NB4 (cell line): ENCODE measurements at regions not wholly inside any gene's neighbourhood (a gene's known extent, or its start where the extent isn't known, plus 50 kb on each side); places are given as distances from the start of the nearest gene placed in this dataset.

Source experiments
- DNase-seq: peaks from one replicate; pipeline ENCODE4 v3.0.0; 2010; ENCODE audit warnings: low read depth
- H3K4me3 ChIP-seq: one replicate; pipeline ENCODE4 v1.5.1; 2011; ENCODE audit warnings: mild to moderate bottlenecking, low read depth, low read length, moderate library complexity
- MYC ChIP-seq: IDR thresholded peaks from 2 replicates; pipeline ENCODE4 v1.6.1; 2011; ENCODE audit warnings: low read depth, low read length
- POLR2A ChIP-seq: IDR thresholded peaks from 2 replicates; pipeline ENCODE4 v1.6.1; 2011; ENCODE audit warnings: mild to moderate bottlenecking; ENCODE audit not compliant: insufficient read length; ENCODE audit errors: extremely low read depth
- TF ChIP-seq, protein P1 (sequence below): IDR thresholded peaks from one replicate; pipeline ENCODE4 v1.5.1; 2012; ENCODE audit warnings: low read depth, low read length
- TF ChIP-seq, protein P2 (sequence below): IDR thresholded peaks from 2 replicates; pipeline ENCODE4 v1.6.1; 2011; ENCODE audit warnings: low read depth, low read length

DNA sequence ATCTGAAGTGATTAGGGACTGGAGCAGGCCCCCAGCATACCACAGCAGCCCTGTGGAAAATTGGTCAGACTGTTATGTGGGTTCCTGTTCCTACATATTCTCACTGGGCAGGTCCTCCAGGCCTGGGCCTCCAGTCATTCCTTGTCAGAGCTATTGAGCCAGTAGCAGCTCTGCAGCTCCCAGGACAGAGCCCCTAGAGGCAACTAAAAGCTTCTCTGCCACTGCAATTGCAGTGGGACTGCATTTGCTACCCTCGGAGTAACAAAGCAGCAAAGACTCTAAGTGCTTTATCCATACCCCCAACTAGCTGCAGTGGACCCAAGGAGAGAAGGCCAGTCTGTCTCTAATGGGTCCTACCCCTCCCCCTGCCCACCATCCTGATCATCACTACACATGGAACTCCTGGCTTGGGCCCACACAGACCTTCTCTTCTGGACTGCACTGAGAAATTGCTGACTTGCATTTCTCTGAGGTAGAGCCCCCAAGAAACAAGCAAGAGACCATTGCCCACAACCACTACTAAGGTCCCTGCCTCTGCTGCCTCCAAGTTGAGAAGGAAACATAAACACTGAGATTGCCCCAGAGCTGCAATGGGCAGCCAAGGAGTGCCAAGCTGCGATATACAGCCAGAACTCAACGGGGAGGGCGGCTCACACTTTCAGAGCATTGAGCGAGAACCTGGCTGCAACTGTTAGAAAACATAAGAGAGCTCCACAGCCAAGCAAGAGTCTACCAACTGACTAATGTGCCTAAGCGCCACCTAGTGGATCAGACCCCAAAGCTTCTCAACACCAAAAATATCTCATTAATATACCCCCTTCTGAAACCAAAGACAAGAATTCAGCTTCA lies 738.7 kb upstream of the NDST4 start:
- H3K4me3 ChIP-seq: no peak overlapping the region
- TF ChIP-seq, protein P1, sequence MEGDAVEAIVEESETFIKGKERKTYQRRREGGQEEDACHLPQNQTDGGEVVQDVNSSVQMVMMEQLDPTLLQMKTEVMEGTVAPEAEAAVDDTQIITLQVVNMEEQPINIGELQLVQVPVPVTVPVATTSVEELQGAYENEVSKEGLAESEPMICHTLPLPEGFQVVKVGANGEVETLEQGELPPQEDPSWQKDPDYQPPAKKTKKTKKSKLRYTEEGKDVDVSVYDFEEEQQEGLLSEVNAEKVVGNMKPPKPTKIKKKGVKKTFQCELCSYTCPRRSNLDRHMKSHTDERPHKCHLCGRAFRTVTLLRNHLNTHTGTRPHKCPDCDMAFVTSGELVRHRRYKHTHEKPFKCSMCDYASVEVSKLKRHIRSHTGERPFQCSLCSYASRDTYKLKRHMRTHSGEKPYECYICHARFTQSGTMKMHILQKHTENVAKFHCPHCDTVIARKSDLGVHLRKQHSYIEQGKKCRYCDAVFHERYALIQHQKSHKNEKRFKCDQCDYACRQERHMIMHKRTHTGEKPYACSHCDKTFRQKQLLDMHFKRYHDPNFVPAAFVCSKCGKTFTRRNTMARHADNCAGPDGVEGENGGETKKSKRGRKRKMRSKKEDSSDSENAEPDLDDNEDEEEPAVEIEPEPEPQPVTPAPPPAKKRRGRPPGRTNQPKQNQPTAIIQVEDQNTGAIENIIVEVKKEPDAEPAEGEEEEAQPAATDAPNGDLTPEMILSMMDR: peak; percentile 60
- no peak for TF ChIP-seq MYC
- peak; percentile 71 for DNase-seq

DNA sequence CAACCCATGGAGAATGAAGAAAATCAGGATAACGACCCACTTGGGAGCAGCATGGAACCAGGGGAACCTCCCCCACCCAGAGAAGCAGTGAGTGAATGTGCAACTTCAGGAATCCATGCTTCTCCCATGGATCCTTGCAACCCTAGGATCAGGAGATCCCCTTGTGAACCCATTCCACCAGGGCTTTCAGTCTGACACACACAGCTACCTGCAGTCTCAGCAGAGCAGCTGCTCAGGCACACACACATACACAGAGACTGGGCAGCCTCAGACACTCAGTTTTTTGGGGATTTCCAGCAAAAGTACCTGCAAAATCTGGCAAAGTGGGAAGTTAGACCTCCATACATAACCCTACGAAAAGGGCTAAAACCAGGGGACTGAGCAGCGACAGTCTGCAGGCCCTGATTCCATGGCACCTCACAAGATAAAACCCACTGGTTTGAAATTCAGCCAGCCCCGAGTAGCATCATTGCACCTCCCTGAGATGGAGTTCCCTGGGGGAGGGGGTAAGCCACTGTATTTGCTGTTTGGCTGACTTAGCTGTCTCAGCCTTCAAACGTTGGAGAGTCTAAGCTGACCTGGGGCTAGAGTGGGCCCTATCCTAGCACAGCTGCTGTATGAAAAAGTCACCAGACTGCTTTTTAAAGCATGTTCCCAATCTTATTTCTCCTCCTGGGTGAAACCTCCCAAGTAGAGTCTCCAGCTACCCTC lies 737.5 kb upstream of the NDST4 start:
- TF ChIP-seq, protein P2, sequence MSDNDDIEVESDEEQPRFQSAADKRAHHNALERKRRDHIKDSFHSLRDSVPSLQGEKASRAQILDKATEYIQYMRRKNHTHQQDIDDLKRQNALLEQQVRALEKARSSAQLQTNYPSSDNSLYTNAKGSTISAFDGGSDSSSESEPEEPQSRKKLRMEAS: no peak
- TF ChIP-seq MYC (no peak), POLR2A (no peak)
- TF ChIP-seq, protein P1: no peak
- DNase-seq: no peak
- H3K4me3 ChIP-seq: no peak overlapping the region

- TF ChIP-seq, protein P1: no peak
- TF ChIP-seq MYC (no peak), POLR2A (no peak)
- TF ChIP-seq, protein P2: no peak
- H3K4me3 ChIP-seq: no peak overlapping the region
- DNase-seq: no peak
These were observed 730.8 kb upstream of the NDST4 start for GRCh38 chr4:115844180-115844579.

- H3K4me3 ChIP-seq: no peak overlapping the region
- DNase-seq: no peak
- TF ChIP-seq POLR2A (no peak), MYC (no peak)
- TF ChIP-seq, protein P2: no peak
- TF ChIP-seq, protein P1: no peak
These were observed 728.5 kb upstream of the NDST4 start for GRCh38 chr4:115841871-115842270.

GRCh38 chr4:115834441-115834840 lies 721.0 kb upstream of the NDST4 start:
- no peak for TF ChIP-seq POLR2A
- no peak for TF ChIP-seq MYC
- TF ChIP-seq, protein P2: no peak
- TF ChIP-seq, protein P1: no peak
- no peak overlapping the region for H3K4me3 ChIP-seq
- no peak for DNase-seq
